GM10248 (cell line): ENCODE measurements at regions not wholly inside any gene's neighbourhood (a gene's known extent, or its start where the extent isn't known, plus 50 kb on each side); places are given as distances from the start of the nearest gene placed in this dataset.

Experiments
- CTCF ChIA-PET: fragments of 300-600 bp; sonication (Branson Sonifier 250); formaldehyde crosslinking; extraction: SDS; loops from one replicate; lab custom pipeline; 2021; ENCODE audit warnings: antibody characterized with exemption; lab: Yijun Ruan, JAX
- POLR2A ChIA-PET: fragments of 350-650 bp; sonication (Branson Sonifier 250); formaldehyde crosslinking; extraction: SDS; loops from one replicate; lab custom pipeline; 2020; ENCODE audit warnings: antibody characterized with exemption; lab: Yijun Ruan, JAX
- DNase-seq: peaks from one replicate; pipeline ENCODE4 v3.0.0; 2012; ENCODE audit errors: extremely low spot score
- TF ChIP-seq, protein P1 (sequence below): IDR thresholded peaks from 2 replicates; pipeline ENCODE4 v1.5.1; 2012; ENCODE audit warnings: mild to moderate bottlenecking, low read depth; ENCODE audit errors: extremely low read depth, missing control alignments, control extremely low read depth

DNA sequence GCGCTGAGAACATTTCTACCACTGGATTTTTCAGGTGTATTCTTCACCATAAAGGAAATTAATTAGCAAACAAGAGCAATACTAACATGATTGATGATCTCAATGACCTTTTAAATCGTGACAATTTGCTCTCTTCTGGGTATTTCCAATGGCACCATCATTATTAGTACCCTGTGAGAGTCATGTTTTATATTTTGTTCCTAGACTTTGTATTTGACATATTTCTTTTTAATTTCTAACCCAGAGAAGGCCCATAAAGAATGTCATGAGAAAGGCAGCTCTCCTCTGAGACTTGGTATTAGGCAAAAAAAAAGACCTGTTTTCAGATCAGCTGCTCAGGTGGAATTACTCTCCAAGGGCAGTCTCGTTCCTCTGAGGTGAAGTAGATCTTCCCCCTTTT, 1253.4 kb downstream of the ROBO2 start:
- POLR2A ChIA-PET: no interaction called here
- no peak for DNase-seq
- TF ChIP-seq, protein P1, sequence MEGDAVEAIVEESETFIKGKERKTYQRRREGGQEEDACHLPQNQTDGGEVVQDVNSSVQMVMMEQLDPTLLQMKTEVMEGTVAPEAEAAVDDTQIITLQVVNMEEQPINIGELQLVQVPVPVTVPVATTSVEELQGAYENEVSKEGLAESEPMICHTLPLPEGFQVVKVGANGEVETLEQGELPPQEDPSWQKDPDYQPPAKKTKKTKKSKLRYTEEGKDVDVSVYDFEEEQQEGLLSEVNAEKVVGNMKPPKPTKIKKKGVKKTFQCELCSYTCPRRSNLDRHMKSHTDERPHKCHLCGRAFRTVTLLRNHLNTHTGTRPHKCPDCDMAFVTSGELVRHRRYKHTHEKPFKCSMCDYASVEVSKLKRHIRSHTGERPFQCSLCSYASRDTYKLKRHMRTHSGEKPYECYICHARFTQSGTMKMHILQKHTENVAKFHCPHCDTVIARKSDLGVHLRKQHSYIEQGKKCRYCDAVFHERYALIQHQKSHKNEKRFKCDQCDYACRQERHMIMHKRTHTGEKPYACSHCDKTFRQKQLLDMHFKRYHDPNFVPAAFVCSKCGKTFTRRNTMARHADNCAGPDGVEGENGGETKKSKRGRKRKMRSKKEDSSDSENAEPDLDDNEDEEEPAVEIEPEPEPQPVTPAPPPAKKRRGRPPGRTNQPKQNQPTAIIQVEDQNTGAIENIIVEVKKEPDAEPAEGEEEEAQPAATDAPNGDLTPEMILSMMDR: no peak
- CTCF ChIA-PET: no interaction called here

DNA sequence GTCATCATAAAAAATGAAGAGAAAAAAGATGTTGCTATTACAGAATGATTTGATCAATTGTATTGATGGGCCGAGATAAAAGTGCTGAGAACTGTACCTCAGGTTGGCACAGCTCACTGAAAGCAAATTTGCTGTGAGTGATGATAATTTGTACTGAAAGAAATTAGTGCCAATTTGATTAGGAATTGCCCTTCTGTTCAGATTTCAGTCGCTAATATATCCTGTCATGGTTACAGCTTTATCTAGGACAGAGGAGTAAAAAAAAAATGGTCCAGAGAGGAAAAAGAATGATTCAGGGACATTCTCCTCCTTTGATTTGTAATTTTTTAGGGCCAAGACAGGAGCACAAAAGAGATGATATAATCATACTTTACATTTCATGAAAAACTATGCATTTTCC, 1264.2 kb downstream of the ROBO2 start:
- TF ChIP-seq, protein P1: no peak
- POLR2A ChIA-PET: no interaction called here
- CTCF ChIA-PET: no interaction called here
- no peak for DNase-seq

GRCh38 chr3:78312851-78313250, 1273.0 kb downstream of the ROBO2 start:
- ChIA-PET POLR2A (no interaction called here), CTCF (no interaction called here)
- DNase-seq: no peak
- TF ChIP-seq, protein P1: no peak

- ChIA-PET CTCF (no interaction called here), POLR2A (no interaction called here)
- DNase-seq: no peak
- TF ChIP-seq, protein P1: no peak
Observed at GRCh38 chr3:78313332-78313731, 1273.4 kb downstream of the ROBO2 start.

- ChIA-PET POLR2A (no interaction called here), CTCF (no interaction called here)
- TF ChIP-seq, protein P1: no peak
- no peak for DNase-seq
Observed at GRCh38 chr3:78314327-78314726, 1274.4 kb downstream of the ROBO2 start.

DNA sequence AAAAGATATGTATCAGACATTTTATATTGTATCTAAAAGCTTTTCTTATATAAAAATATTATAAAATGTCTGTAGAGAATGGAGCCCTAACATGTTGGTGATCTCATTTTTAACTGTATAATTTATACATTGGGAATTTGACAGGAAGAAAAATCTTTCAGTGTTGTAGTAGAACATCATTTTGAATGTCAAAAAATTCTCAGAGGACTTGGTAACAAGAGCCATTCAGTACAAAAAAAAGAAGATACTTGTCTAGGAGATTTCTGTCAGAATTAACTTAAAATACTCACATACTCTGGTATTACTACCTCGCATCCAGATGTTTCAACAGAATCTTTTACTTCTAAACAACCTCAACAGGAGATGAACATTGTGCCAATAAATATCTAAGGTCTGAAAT, 1277.9 kb downstream of the ROBO2 start:
- ChIA-PET POLR2A (no interaction called here), CTCF (no interaction called here)
- TF ChIP-seq, protein P1: no peak
- DNase-seq: no peak

DNA sequence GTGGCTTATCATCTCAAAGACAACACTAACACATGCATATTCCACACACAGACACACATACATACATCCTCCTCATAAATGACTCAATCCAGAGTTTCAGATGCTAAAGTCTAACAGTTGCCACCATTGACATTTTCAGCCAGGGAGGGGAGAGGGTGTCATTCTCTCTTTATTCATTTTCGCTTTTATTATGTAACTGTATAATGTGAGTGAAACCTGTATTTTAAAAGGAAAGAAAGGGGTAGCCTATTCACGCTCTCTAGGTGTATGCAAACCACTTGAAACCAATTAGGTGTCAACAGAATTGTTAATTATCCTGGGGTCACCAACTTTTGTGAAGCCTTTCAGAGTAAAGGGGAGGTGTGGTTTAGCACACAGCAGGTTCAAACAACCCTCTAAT, 1282.9 kb downstream of the ROBO2 start:
- TF ChIP-seq, protein P1: no peak

More for the DNA sequence above, 1282.9 kb downstream of the ROBO2 start:
- CTCF ChIA-PET: no interaction called here
- no peak for DNase-seq
- POLR2A ChIA-PET: no interaction called here
